Gastroesophageal sphincter (tissue), 3 donors: ENCODE measurements at regions not wholly inside any gene's neighbourhood (a gene's known extent, or its start where the extent isn't known, plus 50 kb on each side); places are given as distances from the start of the nearest gene placed in this dataset.

Experiments used
- EP300 ChIP-seq: sonication (generic); formaldehyde crosslinking; IDR thresholded peaks from one replicate; pipeline ENCODE4 v1.6.1; 2017; ENCODE audit warnings: antibody characterized with exemption, mild to moderate bottlenecking
- POLR2A ChIP-seq, 2 donors: fragments of 450-650 bp; IDR thresholded peaks; one replicate each; pipeline ENCODE4 v1.6.1; 2017; ENCODE audit warnings: antibody characterized with exemption in 2 of 2, mild to moderate bottlenecking in 2 of 2, moderate library complexity in 1 of 2
- POLR2AphosphoS5 ChIP-seq: sonication (generic); formaldehyde crosslinking; IDR thresholded peaks from one replicate; pipeline ENCODE4 v1.6.1; 2017; ENCODE audit warnings: antibody characterized with exemption
- TF ChIP-seq, protein P1 (sequence below), 4 experiments: fragments of 200-600 bp in 2 of 4; fragments of 450-650 bp in 2 of 4; sonication (generic) in 1 of 4; IDR thresholded peaks; one replicate each; pipeline ENCODE4 v1.5.1; 2017 to 2019; ENCODE audit warnings: antibody characterized with exemption in 4 of 4, mild to moderate bottlenecking in 2 of 4, moderate library complexity in 2 of 4

DNA sequence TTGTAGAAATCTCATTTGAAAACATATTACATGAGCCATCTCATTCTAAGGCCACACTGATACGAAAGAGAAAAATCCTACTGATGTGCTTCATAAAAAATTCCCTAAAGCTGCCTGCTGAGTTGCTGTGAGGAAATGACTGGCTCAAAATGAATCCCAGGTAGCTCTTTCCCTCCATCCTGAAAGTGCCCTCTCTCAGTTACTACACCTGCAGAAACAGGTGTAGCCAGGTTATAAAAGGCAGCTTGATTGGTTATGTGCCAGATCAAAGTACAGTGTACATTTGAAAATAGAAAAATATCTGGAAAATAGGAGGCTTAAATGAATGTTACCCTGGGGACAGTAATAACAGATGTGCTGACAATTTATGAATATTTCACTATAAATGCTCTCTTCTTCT lies 833.4 kb upstream of the ADGRL4 start:
- TF ChIP-seq, protein P1, sequence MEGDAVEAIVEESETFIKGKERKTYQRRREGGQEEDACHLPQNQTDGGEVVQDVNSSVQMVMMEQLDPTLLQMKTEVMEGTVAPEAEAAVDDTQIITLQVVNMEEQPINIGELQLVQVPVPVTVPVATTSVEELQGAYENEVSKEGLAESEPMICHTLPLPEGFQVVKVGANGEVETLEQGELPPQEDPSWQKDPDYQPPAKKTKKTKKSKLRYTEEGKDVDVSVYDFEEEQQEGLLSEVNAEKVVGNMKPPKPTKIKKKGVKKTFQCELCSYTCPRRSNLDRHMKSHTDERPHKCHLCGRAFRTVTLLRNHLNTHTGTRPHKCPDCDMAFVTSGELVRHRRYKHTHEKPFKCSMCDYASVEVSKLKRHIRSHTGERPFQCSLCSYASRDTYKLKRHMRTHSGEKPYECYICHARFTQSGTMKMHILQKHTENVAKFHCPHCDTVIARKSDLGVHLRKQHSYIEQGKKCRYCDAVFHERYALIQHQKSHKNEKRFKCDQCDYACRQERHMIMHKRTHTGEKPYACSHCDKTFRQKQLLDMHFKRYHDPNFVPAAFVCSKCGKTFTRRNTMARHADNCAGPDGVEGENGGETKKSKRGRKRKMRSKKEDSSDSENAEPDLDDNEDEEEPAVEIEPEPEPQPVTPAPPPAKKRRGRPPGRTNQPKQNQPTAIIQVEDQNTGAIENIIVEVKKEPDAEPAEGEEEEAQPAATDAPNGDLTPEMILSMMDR (IDR thresholded peaks at IDR 0.05): no peak
- TF ChIP-seq POLR2AphosphoS5 (no peak), EP300 (no peak), POLR2A (IDR thresholded peaks at IDR 0.05) (no peak)
